Adrenal gland (tissue), 9 donors: ENCODE measurements at regions not wholly inside any gene's neighbourhood (a gene's known extent, or its start where the extent isn't known, plus 50 kb on each side); places are given as distances from the start of the nearest gene placed in this dataset.

Source experiments
- DNase-seq, 7 donors: peaks; one replicate each; pipeline ENCODE4 v3.0.0-alpha.2; 2019 to 2020
- H3K27ac ChIP-seq, 5 donors: fragments of 200-600 bp; sonication (generic) in 4 of 5; 1 replicate in 3 of 5; 2 replicates in 2 of 5; pipeline versions ENCODE4 v1.5.1 to v1.8.0; 2016 to 2020; ENCODE audit warnings: mild to moderate bottlenecking in 1 of 5
- H3K27me3 ChIP-seq: fragments of 200-600 bp; 2 replicates; pipeline ENCODE4 v1.8.0; 2021
- H3K36me3 ChIP-seq, 2 donors: fragments of 200-600 bp; replicated peaks in 1 of 2; 1 replicate in 1 of 2; 2 replicates in 1 of 2; pipeline versions ENCODE4 v1.5.1 to v1.8.0; 2018 to 2022
- H3K4me1 ChIP-seq, 2 donors: fragments of 200-600 bp; replicated peaks in 1 of 2; 1 replicate in 1 of 2; 2 replicates in 1 of 2; pipeline versions ENCODE4 v1.5.1 to v1.8.0; 2018 to 2021
- H3K4me3 ChIP-seq, 4 donors: fragments of 200-600 bp; sonication (generic) in 3 of 4; one replicate each; pipeline ENCODE4 v1.5.1; 2016 to 2018
- H3K9me3 ChIP-seq, 3 donors: fragments of 200-600 bp; sonication (generic) in 1 of 3; replicated peaks in 1 of 3; 1 replicate in 2 of 3; 2 replicates in 1 of 3; pipeline versions ENCODE4 v1.5.1 to v1.8.0; 2016 to 2021
- POLR2A ChIP-seq, 2 donors: fragments of 450-650 bp; IDR thresholded peaks; one replicate each; pipeline ENCODE4 v1.6.1; 2017; ENCODE audit warnings: antibody characterized with exemption in 2 of 2, mild to moderate bottlenecking in 2 of 2, moderate library complexity in 1 of 2
- WGBS, 4 donors: extraction: QIAGEN DNeasy Blood & Tissue Kit in 2 of 4; methylation state at CpG; one replicate each; pipeline versions ENCODE4 v1.1.5 to v1.1.7; 2013 to 2017; 5-methylcytosine and 5-hydroxymethylcytosine counted together
- intact Hi-C, 2 donors: fragments of 100-400 bp; cut with DNase I; formaldehyde crosslinking; loops; one replicate each; pipeline versions ENCODE4 v1.14.1 to v1.15.0; 2022 to 2023
- TF ChIP-seq, protein P1 (sequence below), 6 experiments: fragments of 450-650 bp in 4 of 6; fragments of 200-600 bp in 2 of 6; sonication (generic) in 1 of 6; IDR thresholded peaks; 1 replicate in 5 of 6; 2 replicates in 1 of 6; pipeline versions ENCODE4 v1.5.1 to v1.8.0; 2016 to 2021; ENCODE audit warnings: antibody characterized with exemption in 6 of 6, mild to moderate bottlenecking in 2 of 6, moderate library complexity in 1 of 6
- donor health status: healthy with polysubstance abuse.
- donor health status: Bipolar disorder and iron deficiency.
- donor health status: DM: yes; HTN: yes; CAD: no.
- donor health status: DM: no; HTN: no; CAD: no.
- donor health status: DM: no; HTN: no; CAD: no.

DNA sequence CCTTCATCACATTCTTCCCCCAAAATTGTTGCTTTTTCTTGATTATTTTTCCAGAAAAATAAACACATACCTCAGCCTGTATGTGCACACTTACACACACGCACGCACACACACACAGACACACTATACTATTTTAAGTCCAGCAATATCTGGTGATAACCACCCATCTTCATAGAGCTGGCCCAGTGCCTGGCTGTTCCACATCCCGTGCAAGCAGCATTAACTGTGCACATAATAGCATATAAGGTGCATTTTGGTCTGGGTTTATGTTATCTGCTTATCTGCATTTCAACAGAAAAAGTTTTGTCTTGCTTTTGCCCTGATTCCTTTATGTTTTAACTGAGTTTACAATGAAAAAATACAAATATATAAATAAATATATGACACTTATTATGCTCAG lies 143.1 kb upstream of the KLF6 start:
- no peaks in the 10 kb centered on the region for H3K4me1 ChIP-seq
- H3K27me3 ChIP-seq: no peaks in the 10 kb centered on the region
- H3K27ac ChIP-seq: no peak overlapping the region
- intact Hi-C loops: no loop called here
- TF ChIP-seq, protein P1, sequence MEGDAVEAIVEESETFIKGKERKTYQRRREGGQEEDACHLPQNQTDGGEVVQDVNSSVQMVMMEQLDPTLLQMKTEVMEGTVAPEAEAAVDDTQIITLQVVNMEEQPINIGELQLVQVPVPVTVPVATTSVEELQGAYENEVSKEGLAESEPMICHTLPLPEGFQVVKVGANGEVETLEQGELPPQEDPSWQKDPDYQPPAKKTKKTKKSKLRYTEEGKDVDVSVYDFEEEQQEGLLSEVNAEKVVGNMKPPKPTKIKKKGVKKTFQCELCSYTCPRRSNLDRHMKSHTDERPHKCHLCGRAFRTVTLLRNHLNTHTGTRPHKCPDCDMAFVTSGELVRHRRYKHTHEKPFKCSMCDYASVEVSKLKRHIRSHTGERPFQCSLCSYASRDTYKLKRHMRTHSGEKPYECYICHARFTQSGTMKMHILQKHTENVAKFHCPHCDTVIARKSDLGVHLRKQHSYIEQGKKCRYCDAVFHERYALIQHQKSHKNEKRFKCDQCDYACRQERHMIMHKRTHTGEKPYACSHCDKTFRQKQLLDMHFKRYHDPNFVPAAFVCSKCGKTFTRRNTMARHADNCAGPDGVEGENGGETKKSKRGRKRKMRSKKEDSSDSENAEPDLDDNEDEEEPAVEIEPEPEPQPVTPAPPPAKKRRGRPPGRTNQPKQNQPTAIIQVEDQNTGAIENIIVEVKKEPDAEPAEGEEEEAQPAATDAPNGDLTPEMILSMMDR (IDR thresholded peaks at IDR 0.05): no peak
- TF ChIP-seq POLR2A (IDR thresholded peaks at IDR 0.05): no peak
- no peaks in the 10 kb centered on the region for H3K36me3 ChIP-seq
- WGBS, 4 donors: 67 to 71% (median 70%) methylated on average over 3 of the region's 3 CpGs
- no peak for DNase-seq
- no peaks in the 10 kb centered on the region for H3K9me3 ChIP-seq
- no peak overlapping the region for H3K4me3 ChIP-seq

DNA sequence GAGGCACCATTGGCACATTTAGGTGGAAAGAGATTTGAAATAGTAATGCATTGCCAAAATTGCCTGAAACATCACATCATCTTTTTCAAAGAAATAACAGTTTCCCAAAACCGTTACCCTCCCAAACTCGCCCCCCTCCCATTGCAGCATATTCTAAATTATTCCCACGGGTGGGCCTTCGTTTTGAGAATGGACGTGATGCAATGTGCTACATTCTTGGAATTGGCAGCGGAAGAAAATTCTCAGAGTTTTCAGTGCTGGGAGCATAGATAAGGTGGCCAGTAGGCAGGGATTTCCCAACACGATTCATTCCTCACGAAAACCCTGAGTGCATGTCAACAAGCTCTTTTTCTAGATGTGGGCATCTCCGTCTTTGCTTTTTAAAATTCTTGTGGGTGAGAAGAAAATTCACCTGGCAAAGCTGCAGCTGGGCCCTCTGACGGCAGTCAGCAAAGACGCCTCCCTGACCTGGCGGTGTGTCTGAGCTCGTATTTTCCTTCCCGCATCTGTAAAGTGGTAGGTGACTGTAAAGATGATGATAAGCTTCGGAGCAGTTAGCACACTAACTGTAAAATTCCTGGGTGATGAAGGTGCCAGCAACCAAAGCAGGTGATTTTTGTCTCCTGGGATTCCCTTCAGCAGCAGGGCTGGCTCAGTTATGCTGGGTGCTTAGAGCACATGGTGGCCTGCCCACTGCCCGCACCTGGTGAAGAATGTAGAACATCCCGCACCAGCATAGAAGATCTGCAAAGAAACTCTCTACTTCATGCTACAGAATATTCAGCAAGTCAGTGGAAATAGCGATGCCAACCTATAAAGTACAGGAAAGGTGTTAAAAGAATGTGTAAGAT lies 141.9 kb upstream of the KLF6 start:
- TF ChIP-seq, protein P1 (IDR thresholded peaks at IDR 0.05): no peak
- no peak for TF ChIP-seq POLR2A (IDR thresholded peaks at IDR 0.05)
- Histone ChIP-seq H3K27ac (no peak overlapping the region), H3K4me3 (no peak overlapping the region), H3K9me3 (no peaks in the 10 kb centered on the region), H3K27me3 (no peaks in the 10 kb centered on the region), H3K36me3 (no peaks in the 10 kb centered on the region), H3K4me1 (no peaks in the 10 kb centered on the region)
- intact Hi-C loops: no loop called here
- 70 to 73% (median 71%) methylated on average over 18 of the region's 18 CpGs for WGBS, 4 donors
- no peak for DNase-seq

DNA sequence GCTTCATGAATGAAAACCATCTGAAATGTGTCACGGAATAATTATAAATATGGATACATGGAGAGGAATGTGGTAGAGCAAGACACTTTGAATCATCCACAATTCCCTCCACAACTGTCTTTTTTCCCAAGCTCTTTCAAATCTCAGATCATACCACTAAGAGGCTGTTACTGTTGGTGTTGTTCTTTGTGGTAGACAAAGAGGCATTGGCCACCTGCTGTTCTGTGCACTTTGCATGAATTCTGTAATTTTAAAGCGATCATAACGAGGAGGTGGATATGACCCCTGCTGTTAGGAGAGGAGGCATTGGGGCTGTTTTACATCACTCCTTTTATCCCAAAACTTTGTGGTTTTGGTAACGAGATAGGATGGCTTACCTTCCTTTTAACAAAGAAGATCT lies 141.2 kb upstream of the KLF6 start:
- no peaks in the 10 kb centered on the region for H3K36me3 ChIP-seq
- no peak overlapping the region for H3K4me3 ChIP-seq
- intact Hi-C loops: no loop called here
- WGBS, 4 donors: 88 to 94% (median 92%) methylated on average over 4 of the region's 4 CpGs
- no peaks in the 10 kb centered on the region for H3K27me3 ChIP-seq
- H3K9me3 ChIP-seq: no peaks in the 10 kb centered on the region
- TF ChIP-seq, protein P1 (IDR thresholded peaks at IDR 0.05): no peak
- TF ChIP-seq POLR2A (IDR thresholded peaks at IDR 0.05): no peak
- DNase-seq: no peak
- H3K27ac ChIP-seq: no peak overlapping the region
- H3K4me1 ChIP-seq: no peaks in the 10 kb centered on the region

- Histone ChIP-seq H3K4me1 (no peaks in the 10 kb centered on the region), H3K36me3 (no peaks in the 10 kb centered on the region), H3K4me3 (no peak overlapping the region), H3K9me3 (no peaks in the 10 kb centered on the region), H3K27ac (no peak overlapping the region), H3K27me3 (no peaks in the 10 kb centered on the region)
- intact Hi-C loops: no loop called here
- DNase-seq: no peak
- WGBS, 4 donors: 67 to 84% (median 77%) methylated on average over 3 to 4 of the region's 4 CpGs
- TF ChIP-seq, protein P1 (IDR thresholded peaks at IDR 0.05): no peak
- no peak for TF ChIP-seq POLR2A (IDR thresholded peaks at IDR 0.05)
Measured at GRCh38 chr10:3925184-3925583, 140.2 kb upstream of the KLF6 start.
